Endodermal cell (in vitro differentiated cells): ENCODE measurements at regions not wholly inside any gene's neighbourhood (a gene's known extent, or its start where the extent isn't known, plus 50 kb on each side); places are given as distances from the start of the nearest gene placed in this dataset.
"Not testable (repeated sequence)": the region's sequence is repeated elsewhere in the genome, so short reads cannot be mapped to it uniquely, and the experiment has no call there.

Experiments
- DNase-seq: peaks from one replicate; pipeline ENCODE4 v3.0.0-alpha.2; 2017
- H3K27ac ChIP-seq: 2 replicates; pipeline ENCODE4 v1.5.1; 2013; ENCODE audit warnings: mild to moderate bottlenecking, low read depth, low read length, moderate library complexity
- H3K27me3 ChIP-seq: 2 replicates; pipeline ENCODE4 v1.6.1; 2013; ENCODE audit warnings: mild to moderate bottlenecking, low read length, moderate library complexity; ENCODE audit not compliant: insufficient read depth, control insufficient read depth, poor library complexity, severe bottlenecking
- H3K36me3 ChIP-seq: 2 replicates; pipeline ENCODE4 v1.7.0; 2013; ENCODE audit warnings: mild to moderate bottlenecking, low read length, moderate library complexity; ENCODE audit not compliant: control insufficient read depth, insufficient read depth
- H3K4me1 ChIP-seq: one replicate; pipeline ENCODE4 v1.7.0; 2013; ENCODE audit warnings: low read length; ENCODE audit not compliant: control insufficient read depth, insufficient read depth
- H3K4me3 ChIP-seq: 2 replicates; pipeline ENCODE4 v1.5.1; 2013; ENCODE audit warnings: mild to moderate bottlenecking, low read length, moderate library complexity
- H3K9ac ChIP-seq: 2 replicates; pipeline ENCODE4 v1.6.1; 2013; ENCODE audit warnings: mild to moderate bottlenecking, low read length, moderate library complexity; ENCODE audit not compliant: poor library complexity, severe bottlenecking; ENCODE audit errors: extremely low read depth
- H3K9me3 ChIP-seq: 2 replicates; pipeline ENCODE4 v1.6.1; 2013; ENCODE audit warnings: mild to moderate bottlenecking, low read length, moderate library complexity; ENCODE audit not compliant: control insufficient read depth
- H3K27ac Mint-ChIP-seq: 2 replicates; pipeline ENCODE4 v1.8.0; 2020; ENCODE audit warnings: mixed read lengths
- H3K27me3 Mint-ChIP-seq: 2 replicates; pipeline ENCODE4 v1.8.0; 2021; ENCODE audit warnings: mild to moderate bottlenecking, mixed read lengths; ENCODE audit not compliant: insufficient read depth
- H3K36me3 Mint-ChIP-seq: 2 replicates; pipeline ENCODE4 v1.8.0; 2020; ENCODE audit warnings: low read depth, mixed read lengths
- H3K4me1 Mint-ChIP-seq: 2 replicates; pipeline ENCODE4 v1.8.0; 2020; ENCODE audit warnings: mixed read lengths
- H3K4me3 Mint-ChIP-seq: 2 replicates; pipeline ENCODE4 v1.8.0; 2020; ENCODE audit warnings: mild to moderate bottlenecking, moderate library complexity, mixed read lengths
- H3K9me3 Mint-ChIP-seq: 2 replicates; pipeline ENCODE4 v1.8.0; 2020; ENCODE audit warnings: mild to moderate bottlenecking, mixed read lengths
- CTCF ChIP-seq: fragments of 200-600 bp; sonication (generic); conservative IDR thresholded peaks from 2 replicates; pipeline ENCODE4 v1.5.0; 2021; ENCODE audit warnings: antibody characterized with exemption, mild to moderate bottlenecking
- whole genome bisulfite sequencing, 2 experiments: methylation state at CpG; one replicate each; pipeline versions ENCODE4 v1.1.5 to v1.1.7; 2013; ENCODE audit warnings: missing lambda C conversion rate in 2 of 2, mixed read lengths in 1 of 2; ENCODE audit not compliant: insufficient coverage in 1 of 2, insufficient read length in 1 of 2; 5-methylcytosine and 5-hydroxymethylcytosine counted together

- H3K9me3 ChIP-seq = no peaks in the 10 kb centered on the region
- peaks cover 18% of the 10 kb centered on the region for H3K4me1 Mint-ChIP-seq
- no peaks in the 10 kb centered on the region for H3K9me3 Mint-ChIP-seq
- peaks cover 61% of the 10 kb centered on the region for H3K27me3 ChIP-seq
- H3K27ac ChIP-seq = no peak overlapping the region
- no peak for TF ChIP-seq CTCF
- H3K36me3 Mint-ChIP-seq = no peaks in the 10 kb centered on the region
- peaks cover 7% of the 10 kb centered on the region for H3K4me1 ChIP-seq
- 93 to 100% methylated on average over 1 to 2 of the region's 2 CpGs for WGBS, 2 experiments
- no peak overlapping the region for H3K9ac ChIP-seq
- DNase-seq = no peak
- H3K36me3 ChIP-seq = no peaks in the 10 kb centered on the region
- no peak overlapping the region for H3K4me3 Mint-ChIP-seq
- H3K27me3 Mint-ChIP-seq = peaks cover 50% of the 10 kb centered on the region
- no peak overlapping the region for H3K4me3 ChIP-seq
- H3K27ac Mint-ChIP-seq = no peak overlapping the region
Measured at GRCh38 chr2:195531754-195532153, 125.3 kb upstream of the SLC39A10 start.

GRCh38 chr2:195523242-195523641 is 133.8 kb upstream of the SLC39A10 start:
- H3K36me3 ChIP-seq, H3K9me3 ChIP-seq, H3K4me1 Mint-ChIP-seq, H3K27ac ChIP-seq, H3K4me3 Mint-ChIP-seq, H3K36me3 Mint-ChIP-seq, H3K4me3 ChIP-seq, H3K27ac Mint-ChIP-seq, DNase-seq, H3K4me1 ChIP-seq, H3K9ac ChIP-seq: not testable (repeated sequence)
- H3K27me3 Mint-ChIP-seq = peaks cover 32% of the 10 kb centered on the region
- H3K9me3 Mint-ChIP-seq = peaks cover 13% of the 10 kb centered on the region
- WGBS, 2 experiments = 64 to 85% methylated on average over 6 to 10 of the region's 10 CpGs
- peaks cover 24% of the 10 kb centered on the region for H3K27me3 ChIP-seq

- Mint-ChIP-seq H3K4me3 (no peak overlapping the region), H3K36me3 (no peaks in the 10 kb centered on the region), H3K9me3 (peaks cover 13% of the 10 kb centered on the region), H3K27me3 (peaks cover 47% of the 10 kb centered on the region), H3K27ac (no peak overlapping the region), H3K4me1 (peaks cover 5% of the 10 kb centered on the region)
- WGBS, 2 experiments = 89 to 94% methylated on average over 3 of the region's 3 CpGs
- TF ChIP-seq CTCF = no peak
- Histone ChIP-seq H3K4me3 (no peak overlapping the region), H3K4me1 (peaks cover 5% of the 10 kb centered on the region), H3K27me3 (peaks cover 41% of the 10 kb centered on the region), H3K9ac (no peak overlapping the region), H3K36me3 (no peaks in the 10 kb centered on the region), H3K27ac (no peak overlapping the region), H3K9me3 (peaks cover 6% of the 10 kb centered on the region)
- DNase-seq = no peak
Measured at GRCh38 chr2:195521589-195521988, 135.4 kb upstream of the SLC39A10 start.

- Mint-ChIP-seq H3K27me3 (peaks cover 50% of the 10 kb centered on the region), H3K4me1 (peaks cover 5% of the 10 kb centered on the region), H3K36me3 (no peaks in the 10 kb centered on the region), H3K27ac (no peak overlapping the region), H3K4me3 (no peak overlapping the region), H3K9me3 (peaks cover 18% of the 10 kb centered on the region)
- Histone ChIP-seq H3K27me3 (peaks cover 50% of the 10 kb centered on the region), H3K36me3 (no peaks in the 10 kb centered on the region), H3K4me3 (no peak overlapping the region), H3K9me3 (peaks cover 6% of the 10 kb centered on the region), H3K27ac (no peak overlapping the region), H3K4me1 (peaks cover 5% of the 10 kb centered on the region), H3K9ac (no peak overlapping the region)
- WGBS, 2 experiments = 90 to 93% methylated on average over 5 of the region's 5 CpGs
- DNase-seq = peak; percentile 52
- TF ChIP-seq CTCF = peak; percentile 26
Measured at GRCh38 chr2:195520671-195521155, 136.3 kb upstream of the SLC39A10 start.
